Progenitor cell of endocrine pancreas (in vitro differentiated cells): ENCODE measurements at regions not wholly inside any gene's neighbourhood (a gene's known extent, or its start where the extent isn't known, plus 50 kb on each side); places are given as distances from the start of the nearest gene placed in this dataset.
"Not testable (repeated sequence)": the region's sequence is repeated elsewhere in the genome, so short reads cannot be mapped to it uniquely, and the experiment has no call there.

Source experiments
- DNase-seq: peaks from one replicate; pipeline ENCODE4 v3.0.0; 2021; ENCODE audit warnings: low spot score; ENCODE audit not compliant: unreplicated experiment
- H3K27ac Mint-ChIP-seq: 2 replicates; pipeline ENCODE4 v1.8.0; 2021; ENCODE audit warnings: mild to moderate bottlenecking, moderate library complexity, mixed read lengths
- H3K27me3 Mint-ChIP-seq: 2 replicates; pipeline ENCODE4 v1.8.0; 2021; ENCODE audit warnings: mixed read lengths
- H3K36me3 Mint-ChIP-seq: 2 replicates; pipeline ENCODE4 v1.8.0; 2022; ENCODE audit warnings: mixed read lengths; ENCODE audit not compliant: insufficient read depth
- H3K4me1 Mint-ChIP-seq: 2 replicates; pipeline ENCODE4 v1.8.0; 2021; ENCODE audit warnings: low read depth, mixed read lengths
- H3K4me3 Mint-ChIP-seq: 2 replicates; pipeline ENCODE4 v1.8.0; 2021; ENCODE audit warnings: low read depth, mild to moderate bottlenecking, moderate library complexity, mixed read lengths
- H3K9me3 Mint-ChIP-seq: 2 replicates; pipeline ENCODE4 v1.8.0; 2021; ENCODE audit warnings: low read depth, mixed read lengths
- TF ChIP-seq, protein P1 (sequence below): fragments of 200-600 bp; sonication (generic); IDR thresholded peaks from one replicate; pipeline ENCODE4 v1.5.0; 2021; ENCODE audit warnings: antibody characterized with exemption, mild to moderate bottlenecking; ENCODE audit not compliant: unreplicated experiment

DNA sequence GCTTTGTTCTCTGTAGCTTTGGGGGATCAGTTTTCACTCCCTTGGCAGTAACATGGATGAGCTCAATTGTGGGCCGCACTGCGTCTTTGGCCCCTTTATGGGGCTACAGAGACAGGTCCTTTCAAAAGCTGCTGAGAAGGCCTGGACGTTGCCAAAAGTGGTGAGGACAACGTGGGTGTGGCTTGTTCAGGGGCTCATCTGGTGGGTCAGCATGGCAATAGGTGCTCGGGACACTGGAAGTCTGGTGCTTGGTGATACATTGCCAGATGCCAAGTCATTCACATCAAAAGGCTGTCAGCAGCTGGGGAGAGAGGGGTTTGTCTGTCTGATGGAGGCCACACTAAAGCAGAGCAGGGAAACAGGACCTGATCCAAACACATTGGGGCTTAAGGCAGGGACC lies 149.8 kb upstream of the EOLA2 start:
- Mint-ChIP-seq H3K4me3 (no peak overlapping the region), H3K36me3 (no peaks in the 10 kb centered on the region), H3K27ac (no peak overlapping the region), H3K9me3 (peaks cover 12% of the 10 kb centered on the region), H3K4me1 (no peaks in the 10 kb centered on the region), H3K27me3 (no peaks in the 10 kb centered on the region)
- no peak for DNase-seq
- TF ChIP-seq, protein P1, sequence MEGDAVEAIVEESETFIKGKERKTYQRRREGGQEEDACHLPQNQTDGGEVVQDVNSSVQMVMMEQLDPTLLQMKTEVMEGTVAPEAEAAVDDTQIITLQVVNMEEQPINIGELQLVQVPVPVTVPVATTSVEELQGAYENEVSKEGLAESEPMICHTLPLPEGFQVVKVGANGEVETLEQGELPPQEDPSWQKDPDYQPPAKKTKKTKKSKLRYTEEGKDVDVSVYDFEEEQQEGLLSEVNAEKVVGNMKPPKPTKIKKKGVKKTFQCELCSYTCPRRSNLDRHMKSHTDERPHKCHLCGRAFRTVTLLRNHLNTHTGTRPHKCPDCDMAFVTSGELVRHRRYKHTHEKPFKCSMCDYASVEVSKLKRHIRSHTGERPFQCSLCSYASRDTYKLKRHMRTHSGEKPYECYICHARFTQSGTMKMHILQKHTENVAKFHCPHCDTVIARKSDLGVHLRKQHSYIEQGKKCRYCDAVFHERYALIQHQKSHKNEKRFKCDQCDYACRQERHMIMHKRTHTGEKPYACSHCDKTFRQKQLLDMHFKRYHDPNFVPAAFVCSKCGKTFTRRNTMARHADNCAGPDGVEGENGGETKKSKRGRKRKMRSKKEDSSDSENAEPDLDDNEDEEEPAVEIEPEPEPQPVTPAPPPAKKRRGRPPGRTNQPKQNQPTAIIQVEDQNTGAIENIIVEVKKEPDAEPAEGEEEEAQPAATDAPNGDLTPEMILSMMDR = no peak

DNA sequence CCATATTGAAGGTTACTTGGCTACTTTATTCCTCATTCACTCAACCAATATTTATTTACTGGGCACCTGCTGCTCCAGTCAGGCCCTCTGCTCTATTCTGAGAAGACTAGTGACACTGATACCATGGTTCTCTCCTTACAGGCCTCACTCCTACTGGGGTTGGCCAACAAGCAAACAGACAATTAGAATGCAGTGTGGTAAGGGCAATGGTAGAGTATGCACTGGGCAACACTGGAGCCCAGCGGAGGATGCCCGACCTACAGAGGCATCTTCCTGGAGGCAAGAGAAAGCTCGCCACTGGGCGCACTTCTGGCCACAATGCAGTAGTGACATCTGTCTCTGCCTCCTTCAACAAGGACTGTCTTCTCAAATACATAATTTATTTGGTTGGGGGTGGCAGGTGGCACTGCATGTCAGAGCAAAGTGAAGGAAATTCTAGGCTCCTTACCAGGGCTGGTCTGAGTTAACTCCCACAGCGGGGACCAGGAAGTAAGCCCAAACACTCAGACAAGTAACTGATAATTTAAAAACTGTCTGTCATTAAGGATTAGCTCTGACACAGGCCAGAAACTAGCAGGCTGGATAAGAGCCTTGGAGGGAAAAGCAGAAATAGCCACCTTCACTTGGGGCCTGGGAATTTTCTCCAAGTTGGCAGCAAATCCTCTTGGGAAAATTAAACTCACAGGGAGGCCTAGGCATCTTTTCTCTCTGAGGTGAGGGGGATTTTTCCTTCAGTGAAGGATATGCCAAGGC lies 150.7 kb upstream of the EOLA2 start:
- TF ChIP-seq, protein P1 = no peak
- DNase-seq = no peak
- Mint-ChIP-seq H3K4me1 (no peaks in the 10 kb centered on the region), H3K4me3 (no peak overlapping the region), H3K9me3 (peaks cover 12% of the 10 kb centered on the region), H3K27me3 (no peaks in the 10 kb centered on the region), H3K27ac (no peak overlapping the region), H3K36me3 (no peaks in the 10 kb centered on the region)

DNA sequence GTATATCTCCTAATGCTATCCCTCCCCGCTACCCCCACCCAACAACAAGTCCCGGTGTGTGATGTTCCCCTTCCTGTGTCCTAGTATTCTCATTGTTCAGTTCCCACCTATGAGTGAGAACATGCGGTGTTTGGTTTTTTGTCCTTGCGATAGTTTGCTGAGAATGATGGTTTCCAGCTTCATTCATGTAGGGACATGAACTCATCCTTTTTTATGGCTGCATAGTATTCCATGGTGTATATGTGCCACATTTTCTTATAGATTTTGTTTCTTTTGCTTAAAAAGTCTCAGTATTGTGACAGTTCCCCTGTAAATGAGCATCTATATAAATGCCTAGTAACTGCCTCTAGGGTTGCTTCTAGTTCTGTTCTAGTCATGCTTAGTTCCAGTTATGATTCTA lies 153.0 kb upstream of the EOLA2 start:
- not testable (repeated sequence) for H3K4me1 Mint-ChIP-seq, DNase-seq, H3K36me3 Mint-ChIP-seq, H3K4me3 Mint-ChIP-seq, H3K27ac Mint-ChIP-seq, H3K27me3 Mint-ChIP-seq
- H3K9me3 Mint-ChIP-seq = peaks cover 12% of the 10 kb centered on the region

DNA sequence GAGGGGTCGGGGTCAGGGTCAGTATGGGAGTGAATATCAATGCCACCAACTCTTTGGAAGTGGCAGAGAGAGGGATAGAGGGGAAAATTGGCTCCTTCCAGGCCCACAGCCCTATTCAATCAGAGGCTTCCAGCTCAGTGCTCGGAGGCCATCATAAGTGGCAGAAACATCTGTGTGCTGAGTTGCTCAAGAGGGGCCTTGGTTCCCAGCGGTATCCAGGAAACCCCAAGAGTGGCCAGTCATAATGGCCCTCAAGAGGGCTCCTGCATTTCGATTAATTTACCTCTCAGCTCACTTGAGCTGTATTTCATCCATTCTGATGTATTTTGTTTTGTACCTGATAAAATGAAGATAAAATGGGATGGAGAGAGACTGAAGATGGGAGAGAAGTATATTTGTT lies 154.3 kb upstream of the EOLA2 start:
- H3K27me3 Mint-ChIP-seq = no peaks in the 10 kb centered on the region
- no peak overlapping the region for H3K27ac Mint-ChIP-seq
- peaks cover 20% of the 10 kb centered on the region for H3K9me3 Mint-ChIP-seq
- no peak for DNase-seq
- H3K4me1 Mint-ChIP-seq = no peaks in the 10 kb centered on the region
- TF ChIP-seq, protein P1 = no peak
- H3K36me3 Mint-ChIP-seq = no peaks in the 10 kb centered on the region
- no peak overlapping the region for H3K4me3 Mint-ChIP-seq

DNA sequence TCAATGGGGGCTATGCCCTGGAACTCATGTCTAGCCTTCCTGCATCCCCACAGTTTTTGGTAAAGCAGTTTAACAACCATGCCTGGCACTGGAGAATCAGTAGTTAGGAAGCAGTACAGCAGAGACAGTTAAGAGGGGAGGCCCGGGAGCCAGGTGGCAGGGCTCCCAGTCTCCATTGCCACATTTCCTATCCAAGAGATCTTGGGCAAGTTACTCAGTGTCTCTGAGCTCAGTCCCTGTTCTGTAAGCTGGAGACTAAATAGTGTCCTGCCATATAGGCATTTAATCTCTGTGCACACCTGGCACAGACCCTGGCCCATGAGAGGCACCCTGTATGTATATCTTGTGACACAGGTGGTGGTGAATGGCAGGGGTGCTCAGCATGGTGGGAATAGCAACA lies 156.1 kb upstream of the EOLA2 start:
- Mint-ChIP-seq H3K9me3 (peaks cover 24% of the 10 kb centered on the region), H3K4me3 (no peak overlapping the region), H3K27me3 (no peaks in the 10 kb centered on the region), H3K36me3 (no peaks in the 10 kb centered on the region), H3K27ac (no peak overlapping the region), H3K4me1 (no peaks in the 10 kb centered on the region)
- no peak for DNase-seq
- TF ChIP-seq, protein P1 = no peak

DNA sequence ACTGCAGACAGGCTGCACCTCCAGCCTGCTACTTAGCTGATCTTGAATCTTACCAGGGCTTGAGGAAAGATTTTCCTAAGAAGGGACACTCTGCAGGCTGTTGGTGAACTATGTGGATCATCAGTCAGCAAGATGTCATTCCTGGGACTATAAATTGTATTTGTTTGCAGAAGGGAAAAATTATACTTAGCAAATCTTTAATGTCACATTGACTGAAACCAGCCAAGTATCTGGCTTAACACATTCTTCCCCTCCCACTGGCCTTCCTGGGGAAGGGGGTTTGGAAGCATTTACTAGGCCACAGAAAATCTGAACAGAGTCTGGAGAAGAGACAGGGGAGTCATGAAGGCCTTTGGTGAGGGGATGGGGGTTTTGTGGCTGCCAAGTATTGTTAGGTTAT lies 156.7 kb upstream of the EOLA2 start:
- no peak for DNase-seq
- TF ChIP-seq, protein P1 = no peak
- H3K9me3 Mint-ChIP-seq = peaks cover 23% of the 10 kb centered on the region

More for the DNA sequence above, 156.7 kb upstream of the EOLA2 start:
- H3K4me1 Mint-ChIP-seq = no peaks in the 10 kb centered on the region
- H3K27me3 Mint-ChIP-seq = no peaks in the 10 kb centered on the region
- H3K27ac Mint-ChIP-seq = no peak overlapping the region
- H3K36me3 Mint-ChIP-seq = no peaks in the 10 kb centered on the region
- H3K4me3 Mint-ChIP-seq = no peak overlapping the region
